Anterior cingulate cortex (tissue), 58 donors: ENCODE measurements at regions not wholly inside any gene's neighbourhood (a gene's known extent, or its start where the extent isn't known, plus 50 kb on each side); places are given as distances from the start of the nearest gene placed in this dataset.
A peak's percentile ranks its signal among the peaks of the same experiment; 100 is the strongest.

Experiments used
- DNase-seq, 58 donors: peaks; one replicate each; lab custom pipeline; 2025; lab: John Stamatoyannopoulos, UW

DNA sequence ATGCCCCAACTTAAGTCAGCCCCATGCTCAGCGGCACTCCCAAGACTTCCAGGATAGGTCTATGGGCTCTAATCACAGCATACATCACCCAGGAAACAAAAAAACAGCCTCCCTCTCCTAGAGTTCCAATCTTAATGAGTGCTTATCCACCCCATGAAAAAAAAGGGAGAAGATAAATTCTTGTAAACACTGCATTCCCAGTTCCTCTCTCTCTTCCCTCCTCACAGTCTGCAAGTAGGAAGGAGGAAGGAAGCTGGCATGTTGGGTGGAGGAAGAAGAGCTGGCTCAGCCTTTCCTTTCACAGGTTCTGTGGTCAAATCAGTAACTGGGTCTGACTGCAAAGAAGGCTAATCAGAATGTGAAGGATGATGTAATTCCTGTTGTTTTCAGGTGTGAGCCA is 69.9 kb upstream of the ZC3H11B start:
- peak in 2 of 58 donors; percentile 1 to 13 for DNase-seq

DNA sequence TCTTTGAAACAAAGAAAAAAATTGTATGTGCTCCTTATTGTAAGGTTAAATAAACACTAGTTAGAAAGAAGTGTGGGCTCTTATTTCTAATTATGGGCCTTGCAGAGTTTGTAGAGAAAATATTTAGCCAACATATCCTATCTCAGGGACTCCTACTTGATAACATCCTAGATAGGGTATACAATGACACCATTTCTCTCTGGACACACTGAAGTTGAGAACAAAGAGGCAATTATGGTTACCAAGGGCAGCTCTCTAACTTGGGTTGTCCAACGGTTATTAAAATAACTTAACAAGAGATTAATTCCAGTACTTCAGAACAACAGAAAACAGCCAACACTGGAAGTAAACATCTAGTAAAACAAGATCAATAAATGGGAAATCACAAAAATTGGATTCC is 69.0 kb upstream of the ZC3H11B start:
- no peak for DNase-seq

DNA sequence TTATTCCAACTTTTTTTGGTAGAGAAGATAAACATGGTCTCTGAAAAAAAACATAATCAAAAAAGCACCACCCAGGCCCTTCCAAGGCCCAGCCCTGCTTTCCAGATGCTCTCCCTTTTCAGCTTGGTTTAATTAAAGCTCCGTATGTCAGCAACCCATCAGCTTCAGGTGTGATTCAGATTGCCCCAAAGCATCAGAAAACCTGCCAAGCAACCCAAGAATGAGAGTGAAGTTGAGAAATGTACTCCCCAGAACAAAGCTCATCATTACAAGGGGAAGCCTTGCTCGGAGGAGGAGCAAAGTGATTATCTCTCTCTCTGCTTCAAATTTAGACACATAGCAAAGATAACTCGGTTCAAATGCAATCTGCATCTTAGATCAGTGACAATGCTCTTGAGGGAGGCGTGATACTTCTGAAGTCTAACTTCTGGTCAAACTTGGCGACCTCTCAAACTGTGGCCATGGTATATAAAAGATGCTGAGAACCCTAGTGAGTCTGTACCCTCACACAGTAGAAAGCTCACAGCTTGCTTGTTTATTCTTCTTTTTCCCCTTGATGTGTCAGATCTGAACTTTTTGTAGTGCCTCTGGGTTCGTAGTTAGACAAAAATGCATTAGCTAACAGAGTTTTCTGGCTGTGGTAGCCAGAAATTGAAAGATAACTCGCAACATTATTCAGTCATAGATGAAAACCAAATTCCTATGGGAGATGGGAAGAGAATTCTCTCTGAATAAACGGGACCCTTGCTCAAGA is 63.3 kb upstream of the ZC3H11B start:
- no peak for DNase-seq

DNA sequence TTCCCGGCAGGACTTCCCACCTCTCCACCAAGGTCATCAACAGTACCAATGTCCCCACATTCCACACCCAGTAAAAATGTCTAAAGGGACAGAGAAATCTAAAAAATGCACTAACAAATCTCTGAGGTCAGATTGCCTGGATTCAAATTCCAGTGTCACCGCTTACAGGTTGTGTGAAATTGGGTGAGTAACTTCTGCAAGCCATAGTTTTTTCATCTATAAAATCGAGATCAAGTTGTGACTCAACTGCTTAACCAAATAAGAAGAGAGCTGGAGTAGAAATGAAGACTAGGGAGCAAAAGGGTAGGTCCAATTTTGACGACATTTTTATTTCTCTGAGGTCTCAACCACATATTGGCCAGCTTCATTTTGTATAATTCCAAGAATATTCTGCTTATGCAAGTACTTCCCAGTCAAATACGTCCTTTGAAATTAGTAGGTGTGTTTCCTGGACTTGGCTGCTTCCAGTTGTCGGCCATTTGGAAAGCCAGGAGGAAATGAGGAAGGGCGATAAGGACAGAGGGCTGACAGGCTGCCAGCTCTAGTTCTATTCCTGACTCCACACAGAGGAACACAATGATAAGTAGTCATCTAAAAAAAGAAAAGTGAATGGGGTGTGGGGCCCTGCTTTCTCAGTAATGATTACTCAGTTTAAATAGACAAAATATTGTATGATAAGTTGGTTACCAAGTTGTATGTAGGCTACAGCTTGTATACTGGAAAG is 57.7 kb upstream of the ZC3H11B start:
- no peak for DNase-seq

DNA sequence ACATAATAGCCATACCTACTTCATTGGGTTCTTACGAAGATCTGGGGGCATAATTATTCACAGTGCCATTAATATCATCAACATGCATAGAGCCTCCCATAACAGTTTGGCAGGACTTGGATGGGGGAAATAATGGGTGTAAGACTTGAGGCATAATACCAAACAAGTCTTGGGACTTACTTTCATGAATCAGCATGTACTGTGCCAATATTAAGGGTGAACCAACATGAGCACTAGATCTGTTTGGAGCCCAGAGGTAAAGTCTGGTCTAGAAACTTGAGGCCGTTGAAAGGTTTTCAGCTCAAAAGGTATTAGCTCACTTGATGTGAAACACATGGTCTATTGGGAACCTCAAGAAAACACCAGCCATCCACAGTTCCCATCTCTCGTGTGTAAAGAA is 56.7 kb upstream of the ZC3H11B start:
- DNase-seq: no peak

DNA sequence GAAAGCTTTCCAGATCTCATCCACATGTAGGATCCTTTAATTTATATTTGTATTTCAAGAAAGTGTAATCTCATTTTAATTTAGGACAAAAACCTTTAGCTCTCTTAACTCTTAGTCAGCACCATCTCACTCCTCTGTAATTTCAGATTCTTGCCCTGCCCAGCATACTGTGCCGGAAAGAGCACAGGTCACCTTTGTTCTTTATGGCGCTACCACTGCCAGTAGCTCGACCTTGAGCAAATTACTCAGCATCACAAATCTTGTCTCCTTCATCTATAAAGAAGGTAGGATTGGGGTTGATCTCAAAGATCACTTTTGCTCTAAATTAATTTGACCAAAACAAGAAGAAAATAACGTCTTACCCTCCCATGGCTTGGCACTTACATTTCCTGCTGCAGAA is 56.1 kb upstream of the ZC3H11B start:
- DNase-seq: no peak

- DNase-seq: no peak
These were observed 55.5 kb upstream of the ZC3H11B start for GRCh38 chr1:219668446-219668845.

DNA sequence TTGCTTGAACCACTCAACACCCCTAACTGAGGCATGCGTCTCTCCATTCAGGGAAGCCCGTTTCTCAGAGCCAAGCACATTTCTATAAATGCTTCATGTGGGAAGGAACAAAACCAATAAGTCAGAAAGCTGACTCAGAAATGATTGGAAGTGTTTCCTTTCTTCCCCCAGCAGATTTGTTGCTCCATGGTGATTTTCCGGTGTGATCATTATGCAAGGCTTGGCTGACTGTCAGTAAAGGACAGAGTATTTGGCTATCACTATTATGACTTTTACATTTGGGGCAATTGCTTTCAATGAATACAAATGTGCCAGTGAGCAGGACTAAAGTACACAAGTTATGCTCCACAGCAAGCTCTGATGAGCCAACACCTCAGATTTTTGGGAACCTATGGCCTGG is 53.3 kb upstream of the ZC3H11B start:
- DNase-seq: peak in 3 of 58 donors; percentile 2 to 21 (median 13)

GRCh38 chr1:219665089-219665488 is 52.2 kb upstream of the ZC3H11B start:
- DNase-seq: no peak

- no peak for DNase-seq
These were observed 51.6 kb upstream of the ZC3H11B start for GRCh38 chr1:219664310-219665029.
